HG03558 (cell line): ENCODE measurements at regions not wholly inside any gene's neighbourhood (a gene's known extent, or its start where the extent isn't known, plus 50 kb on each side); places are given as distances from the start of the nearest gene placed in this dataset.

Experiments used
- ATAC-seq: cut with Tn5 transposase; IDR thresholded peaks from one replicate; pipeline ENCODE4 v1.9.1; 2021; ENCODE audit warnings: moderate number of reproducible peaks; ENCODE audit not compliant: unreplicated experiment; ENCODE audit errors: extremely low read depth

- no peak for ATAC-seq
Observed at GRCh38 chr14:49970474-49971147, 77.7 kb downstream of the ARF6 start.

- peak; percentile 66 for ATAC-seq
Observed at GRCh38 chr14:49971156-49972130, 78.6 kb downstream of the ARF6 start.

- ATAC-seq = no peak
Observed at GRCh38 chr14:49972131-49972671, 79.3 kb downstream of the ARF6 start.

DNA sequence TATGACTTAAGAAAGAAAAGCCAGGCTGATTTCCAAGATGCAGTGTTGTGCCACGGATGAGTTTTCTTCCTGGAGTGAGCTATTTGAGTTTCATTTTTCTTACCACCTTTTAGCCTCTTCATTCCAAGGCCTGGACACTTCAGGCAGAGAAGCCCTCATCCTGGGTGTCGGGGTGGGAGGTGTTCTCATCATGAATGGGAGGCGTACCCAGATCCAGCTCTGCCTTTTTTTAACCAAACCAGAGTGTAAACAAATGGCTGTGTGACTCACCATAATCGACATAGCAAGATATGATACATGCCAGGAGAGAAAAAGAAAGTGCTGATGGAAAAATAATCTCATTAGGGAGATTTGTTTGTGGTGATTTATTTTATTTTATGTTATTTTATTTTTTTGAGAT lies 79.9 kb downstream of the ARF6 start:
- ATAC-seq = no peak

- no peak for ATAC-seq
Observed at GRCh38 chr14:49975276-49975675, 82.4 kb downstream of the ARF6 start.

- no peak for ATAC-seq
Observed at GRCh38 chr14:49975799-49976198, 82.9 kb downstream of the ARF6 start.

GRCh38 chr14:49977126-49977841 lies 84.4 kb downstream of the ARF6 start:
- ATAC-seq = peak; percentile 51

DNA sequence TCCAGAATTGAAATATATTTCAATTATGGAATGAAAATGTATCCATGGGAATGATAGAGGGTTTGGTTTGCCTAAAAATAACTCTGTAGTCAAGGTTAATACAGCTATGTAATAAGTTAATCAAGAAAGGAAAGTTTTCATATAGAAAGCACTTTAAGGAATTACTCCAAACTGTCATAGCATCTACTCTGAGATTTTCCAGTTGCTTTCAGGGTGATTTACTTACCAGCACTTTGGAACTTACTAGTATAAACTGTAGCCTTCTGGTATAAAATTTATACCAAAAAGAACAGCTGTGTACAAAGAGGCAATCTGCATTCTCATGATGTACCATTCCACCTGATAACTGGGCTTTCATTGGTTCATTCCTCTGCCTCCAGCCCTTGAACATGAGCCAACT lies 87.1 kb downstream of the ARF6 start:
- ATAC-seq = no peak

GRCh38 chr14:49982082-49982481 lies 89.2 kb downstream of the ARF6 start:
- no peak for ATAC-seq

GRCh38 chr14:49982501-49982951 lies 89.6 kb downstream of the ARF6 start:
- no peak for ATAC-seq

DNA sequence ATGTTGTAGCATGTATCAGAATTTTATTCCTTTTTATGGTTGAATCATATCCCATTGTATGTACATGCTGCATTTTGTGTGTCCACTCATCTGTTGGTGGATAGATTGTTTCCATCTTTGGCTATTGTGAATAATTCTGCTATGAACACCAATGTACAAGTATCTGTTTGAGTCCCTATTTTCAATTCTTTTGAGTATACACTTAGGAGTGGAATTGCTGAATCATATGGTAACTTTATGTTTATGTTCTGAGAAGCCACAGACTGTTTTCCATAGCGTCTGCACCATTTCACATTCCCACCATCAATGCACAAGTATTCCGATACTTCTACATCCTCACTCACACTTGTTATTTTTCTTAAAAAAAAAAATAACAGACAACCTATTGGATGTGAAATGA lies 91.5 kb downstream of the ARF6 start:
- ATAC-seq = no peak

GRCh38 chr14:49986343-49987014 lies 93.6 kb downstream of the ARF6 start:
- no peak for ATAC-seq

DNA sequence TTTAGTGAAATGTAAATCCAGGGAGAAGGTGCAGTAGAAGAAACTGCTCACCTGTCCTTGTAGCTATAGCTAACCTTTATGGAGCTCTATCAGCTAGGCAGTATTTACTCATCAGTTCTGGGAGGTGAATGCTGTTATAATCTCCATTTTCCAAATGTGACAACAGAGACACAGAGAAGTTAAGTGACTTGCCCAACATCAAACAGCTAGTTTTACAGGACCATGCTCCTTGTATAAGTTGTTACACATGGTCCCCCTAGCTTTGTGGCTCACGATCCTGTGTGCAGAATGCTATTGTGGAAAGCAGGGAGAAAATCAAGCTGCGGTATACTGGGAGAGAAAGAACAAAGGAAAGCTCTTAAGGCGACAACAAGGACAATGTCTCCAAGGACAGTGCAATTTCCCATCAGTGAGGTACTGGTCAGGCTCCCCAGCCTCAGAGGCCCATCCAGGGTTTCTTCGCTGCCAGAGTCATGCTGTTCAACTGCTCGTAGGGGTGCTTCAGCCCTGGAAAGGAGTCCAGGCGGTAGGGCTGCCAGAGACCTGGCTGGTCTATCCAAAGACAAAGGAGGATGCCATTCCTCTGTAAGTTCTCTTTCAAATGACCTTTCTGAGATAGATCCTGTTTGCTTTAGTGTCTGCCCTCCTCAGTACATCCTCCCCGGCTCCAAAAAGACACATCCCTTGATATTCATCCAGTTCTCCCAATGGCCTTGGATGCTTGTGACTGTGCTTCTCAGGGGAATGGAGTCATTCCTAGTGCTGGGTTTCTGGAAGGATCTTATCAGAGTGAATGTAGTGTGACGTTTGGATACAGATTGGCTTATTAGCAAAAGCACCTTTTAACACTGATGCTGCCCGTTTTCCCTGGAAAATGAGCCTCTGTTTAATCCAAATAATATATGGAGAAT lies 95.5 kb downstream of the ARF6 start:
- no peak for ATAC-seq

DNA sequence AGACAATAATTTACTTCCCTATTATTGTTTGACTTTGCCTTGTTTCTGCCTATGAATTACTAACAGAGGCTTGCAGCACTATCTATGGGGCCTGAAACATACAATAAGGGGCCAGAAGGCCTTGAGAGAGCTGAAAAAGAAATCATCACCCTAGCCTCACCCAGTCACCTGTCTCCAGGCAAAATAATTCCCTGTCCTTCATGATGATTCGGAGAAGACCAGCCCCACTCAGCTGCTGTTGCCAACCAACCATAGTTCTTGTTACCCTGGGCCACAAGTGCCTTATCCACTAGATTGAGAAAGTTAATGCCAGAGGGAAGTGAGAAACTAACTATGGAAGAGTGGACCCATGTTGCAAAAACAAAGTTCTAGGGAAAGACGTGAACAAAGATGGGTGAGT lies 97.1 kb downstream of the ARF6 start:
- ATAC-seq = no peak

- no peak for ATAC-seq
Observed at GRCh38 chr14:49991491-49991890, 98.6 kb downstream of the ARF6 start.

DNA sequence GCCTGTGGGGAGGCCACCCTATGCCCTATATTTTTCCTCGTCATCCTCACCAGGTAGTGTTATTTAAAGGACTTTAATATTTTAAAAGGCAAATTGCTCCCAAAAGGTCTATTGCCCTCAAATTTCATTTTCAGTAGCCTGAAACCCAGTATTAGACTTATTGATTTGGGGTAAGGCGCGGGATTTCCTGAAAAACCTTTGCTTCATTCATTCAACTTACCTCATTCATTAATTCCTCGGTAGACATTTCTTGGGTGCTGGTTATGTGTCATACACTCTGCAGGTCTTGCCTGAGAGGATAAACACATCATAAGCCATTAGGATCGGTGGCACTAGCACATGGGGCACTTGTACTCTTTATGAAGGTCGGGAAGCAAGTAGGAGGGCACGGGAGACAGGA lies 99.2 kb downstream of the ARF6 start:
- ATAC-seq = no peak

GRCh38 chr14:49992448-49992847 lies 99.6 kb downstream of the ARF6 start:
- no peak for ATAC-seq

- peak; percentile 92 for ATAC-seq
Observed at GRCh38 chr14:49992901-49993339, 100.0 kb downstream of the ARF6 start.

- no peak for ATAC-seq
Observed at GRCh38 chr14:49993565-49993964, 100.7 kb downstream of the ARF6 start.
